Stimulated activated CD8-positive, alpha-beta memory T cell treated with anti-CD3 and anti-CD28 coated beads, Interleukin-7, amount 100 ng/mL, for 4 hours (primary cell): ENCODE measurements at regions not wholly inside any gene's neighbourhood (a gene's known extent, or its start where the extent isn't known, plus 50 kb on each side); places are given as distances from the start of the nearest gene placed in this dataset.

Source experiments
- DNase-seq, 2 donors: peaks; one replicate each; pipeline ENCODE4 v3.0.0-alpha.2; 2020; ENCODE audit warnings: low read depth in 2 of 2

GRCh38 chr9:28912621-28913020, 1339.3 kb upstream of the C9orf72 start:
- no peak for DNase-seq

- DNase-seq: no peak
Measured at GRCh38 chr9:28915202-28915930, 1342.1 kb upstream of the C9orf72 start.

- no peak for DNase-seq
Measured at GRCh38 chr9:28916348-28916747, 1343.1 kb upstream of the C9orf72 start.

- DNase-seq: no peak
Measured at GRCh38 chr9:28921857-28922500, 1348.7 kb upstream of the C9orf72 start.

- DNase-seq: no peak
Measured at GRCh38 chr9:28922891-28923290, 1349.6 kb upstream of the C9orf72 start.

GRCh38 chr9:28923351-28923750, 1350.1 kb upstream of the C9orf72 start:
- DNase-seq: no peak

- no peak for DNase-seq
Measured at GRCh38 chr9:28925157-28925556, 1351.9 kb upstream of the C9orf72 start.

GRCh38 chr9:28926306-28926705, 1353.0 kb upstream of the C9orf72 start:
- no peak for DNase-seq

- DNase-seq: no peak
Measured at GRCh38 chr9:28927691-28928090, 1354.4 kb upstream of the C9orf72 start.

GRCh38 chr9:28929433-28929832, 1356.2 kb upstream of the C9orf72 start:
- no peak for DNase-seq

GRCh38 chr9:28930766-28931165, 1357.5 kb upstream of the C9orf72 start:
- DNase-seq: no peak

GRCh38 chr9:28934111-28934510, 1360.8 kb upstream of the C9orf72 start:
- no peak for DNase-seq

GRCh38 chr9:28938981-28939380, 1365.7 kb upstream of the C9orf72 start:
- no peak for DNase-seq

GRCh38 chr9:28941856-28942255, 1368.6 kb upstream of the C9orf72 start:
- DNase-seq: no peak

GRCh38 chr9:28942941-28943340, 1369.7 kb upstream of the C9orf72 start:
- no peak for DNase-seq

GRCh38 chr9:28946648-28947047, 1373.4 kb upstream of the C9orf72 start:
- DNase-seq: no peak

GRCh38 chr9:28951945-28952344, 1378.7 kb upstream of the C9orf72 start:
- no peak for DNase-seq

- no peak for DNase-seq
Measured at GRCh38 chr9:28956116-28956880, 1383.0 kb upstream of the C9orf72 start.

GRCh38 chr9:28960602-28961001, 1387.3 kb upstream of the C9orf72 start:
- DNase-seq: no peak

GRCh38 chr9:28961623-28962022, 1388.3 kb upstream of the C9orf72 start:
- no peak for DNase-seq

GRCh38 chr9:28967226-28967625, 1393.9 kb upstream of the C9orf72 start:
- no peak for DNase-seq

- DNase-seq: no peak
Measured at GRCh38 chr9:28970241-28970654, 1397.0 kb upstream of the C9orf72 start.

GRCh38 chr9:28971881-28972280, 1398.6 kb upstream of the C9orf72 start:
- no peak for DNase-seq
